Activated CD8-positive, alpha-beta memory T cell treated with anti-CD3 and anti-CD28 coated beads for 4 hours (primary cell): ENCODE measurements at regions not wholly inside any gene's neighbourhood (a gene's known extent, or its start where the extent isn't known, plus 50 kb on each side); places are given as distances from the start of the nearest gene placed in this dataset.
"Not testable (repeated sequence)": the region's sequence is repeated elsewhere in the genome, so short reads cannot be mapped to it uniquely, and the experiment has no call there.

ENCODE experiments used
- DNase-seq, 2 donors: peaks; one replicate each; pipeline ENCODE4 v3.0.0-alpha.2; 2020; ENCODE audit warnings: low read depth in 2 of 2

DNA sequence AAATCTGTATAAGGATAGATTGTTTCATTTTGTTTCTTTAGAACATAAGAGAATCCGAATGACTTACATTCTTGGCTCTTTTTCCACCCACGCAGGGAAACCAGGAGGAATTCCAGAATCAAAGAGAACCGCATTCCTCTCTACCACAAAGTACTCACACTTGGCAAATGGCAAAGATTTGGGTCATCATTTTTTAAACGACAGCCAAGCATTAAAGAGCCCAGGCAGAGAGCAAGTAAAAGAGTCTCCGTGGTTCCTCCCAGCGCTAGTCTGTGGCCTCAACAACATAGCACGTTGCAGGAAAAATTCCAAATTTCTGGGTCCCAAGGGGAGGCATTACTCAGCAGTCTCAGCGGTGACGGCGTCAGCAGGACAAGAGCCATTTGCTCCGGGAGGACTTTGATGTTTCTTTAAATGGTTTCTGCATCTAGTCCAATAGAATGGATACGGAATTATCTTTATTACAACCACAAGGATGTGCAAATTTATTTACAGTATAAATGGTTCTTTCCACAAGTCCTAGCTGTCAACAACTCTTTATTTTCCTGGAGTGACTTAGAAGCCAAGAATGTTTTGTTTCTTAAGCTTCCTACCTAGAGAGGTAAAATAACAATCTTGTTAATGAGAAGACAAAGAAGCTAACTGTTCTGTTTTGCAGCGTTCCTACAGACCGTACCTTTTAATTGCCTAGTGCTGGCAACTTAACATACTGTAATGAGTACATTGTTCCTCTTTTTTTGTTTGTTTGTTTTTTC lies 232.5 kb downstream of the SKIDA1 start:
- DNase-seq, result no peak

- DNase-seq, result no peak
Observed at GRCh38 chr10:21290499-21291160, 234.9 kb downstream of the SKIDA1 start.

DNA sequence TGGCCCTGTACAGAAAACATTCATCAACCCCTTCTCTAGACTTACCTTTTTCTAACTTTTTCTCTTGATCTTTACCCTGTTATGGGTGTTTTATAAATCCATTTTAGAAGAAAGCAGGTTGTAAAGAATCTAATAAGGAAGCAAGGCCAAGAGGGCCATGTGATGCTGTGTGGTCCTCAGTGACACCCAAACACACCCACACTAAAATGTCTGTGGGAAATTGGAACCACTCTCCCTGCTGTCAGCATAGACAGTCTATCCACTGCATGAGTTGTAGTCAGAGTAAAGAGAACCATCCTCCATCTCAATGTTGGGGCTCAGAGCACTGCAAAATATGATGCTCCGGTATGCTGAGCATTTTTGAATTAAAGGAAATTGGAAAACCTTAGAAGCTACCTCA lies 235.5 kb downstream of the SKIDA1 start:
- no peak for DNase-seq

DNA sequence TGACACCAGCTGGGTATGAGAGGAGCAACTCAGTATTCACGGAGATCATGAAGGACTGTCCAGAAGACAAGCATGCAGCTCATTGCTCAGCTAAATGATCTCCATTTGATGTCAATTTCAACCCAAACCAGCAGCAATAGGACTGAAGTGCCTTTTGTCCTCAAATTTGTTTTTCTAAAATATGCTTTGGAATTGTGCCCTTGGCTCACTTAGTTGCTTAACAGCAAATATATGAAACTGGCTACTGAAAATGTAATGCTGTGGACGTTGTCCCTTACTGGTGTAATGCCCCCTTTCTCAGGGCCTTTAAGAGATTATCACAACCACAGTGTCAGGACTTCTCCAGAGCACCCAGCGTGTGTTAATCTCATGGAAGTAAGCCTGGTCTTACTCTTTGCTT lies 236.2 kb downstream of the SKIDA1 start:
- DNase-seq, result no peak

DNA sequence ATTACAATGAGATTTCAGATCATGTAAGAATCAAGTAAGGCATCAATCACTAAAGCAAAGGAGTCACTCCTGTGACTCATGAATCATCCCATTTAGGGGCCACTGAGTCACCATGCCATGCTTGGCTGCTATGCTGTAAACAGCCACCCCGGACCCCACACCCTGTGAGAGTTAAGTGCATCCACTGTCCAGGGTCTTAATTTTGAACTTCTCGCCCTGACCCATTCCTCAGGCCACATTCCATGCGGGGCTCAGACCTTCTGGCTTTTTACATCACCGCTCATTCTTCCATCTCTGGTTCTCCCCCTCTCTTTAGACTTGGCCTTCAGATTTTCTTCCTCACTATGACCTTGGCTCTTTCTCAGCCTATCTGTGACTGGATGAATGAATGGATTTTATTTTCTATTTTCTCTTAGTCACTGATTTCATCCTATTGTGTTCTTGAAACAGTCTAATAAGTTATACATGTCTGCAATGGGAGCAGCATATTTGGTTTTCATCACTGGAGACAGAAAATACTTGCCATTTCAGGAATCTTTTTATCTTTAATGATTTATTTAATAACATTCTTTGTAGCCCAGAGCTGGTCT lies 239.6 kb downstream of the SKIDA1 start:
- no peak for DNase-seq

DNA sequence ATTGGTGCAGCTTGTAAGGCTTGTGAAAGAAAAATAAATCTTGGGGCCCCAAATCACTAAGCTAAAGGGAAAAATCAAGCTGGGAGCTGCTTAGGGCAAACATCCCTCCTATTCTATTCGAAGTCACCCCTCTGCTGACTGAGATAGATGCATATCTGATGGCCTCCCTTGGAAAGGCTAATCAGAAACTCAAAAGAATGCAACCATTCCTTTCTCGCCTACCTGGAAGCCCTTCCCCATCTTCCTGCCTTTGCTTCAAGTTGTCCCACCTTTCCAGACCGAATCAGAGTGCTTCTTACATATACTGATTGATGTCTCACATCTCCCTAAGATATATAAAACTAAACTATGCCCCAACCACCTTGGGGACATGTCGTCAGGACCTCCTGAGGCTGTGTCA lies 240.3 kb downstream of the SKIDA1 start:
- DNase-seq, result no peak

GRCh38 chr10:21284301-21284700 lies 241.2 kb downstream of the SKIDA1 start:
- no peak for DNase-seq

- not testable (repeated sequence) for DNase-seq
Observed at GRCh38 chr10:21283053-21283452, 242.4 kb downstream of the SKIDA1 start.

GRCh38 chr10:21281765-21282484 lies 243.6 kb downstream of the SKIDA1 start:
- DNase-seq, result no peak

DNA sequence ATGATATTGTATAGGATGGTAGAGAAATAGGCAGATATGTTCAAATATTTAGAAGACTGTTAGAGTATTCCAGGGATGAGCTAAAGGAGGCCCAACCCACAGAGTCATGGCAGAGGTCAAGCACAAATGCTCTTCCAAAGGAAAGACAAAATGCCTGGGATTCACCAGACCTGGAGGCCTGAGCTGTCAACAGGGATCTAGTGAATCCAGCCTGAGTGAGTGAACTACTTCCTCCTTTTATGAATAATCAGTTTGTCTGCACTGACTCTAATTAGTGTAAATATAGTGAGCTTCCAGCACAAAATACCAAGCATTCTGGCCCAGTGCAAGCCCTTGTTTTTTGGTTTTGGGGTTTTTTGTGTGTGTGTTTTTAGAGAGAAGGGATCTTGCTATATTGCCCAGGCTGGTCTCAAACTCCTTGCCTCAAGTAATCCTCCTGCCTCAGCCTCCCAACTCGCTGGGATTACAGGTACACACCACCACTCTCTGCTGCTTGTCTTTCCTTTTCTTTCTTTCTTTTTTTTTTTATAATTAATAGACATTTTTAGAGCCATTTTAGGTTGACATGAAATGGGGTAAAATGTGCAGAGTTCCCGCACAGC lies 244.4 kb downstream of the SKIDA1 start:
- DNase-seq, result no peak

DNA sequence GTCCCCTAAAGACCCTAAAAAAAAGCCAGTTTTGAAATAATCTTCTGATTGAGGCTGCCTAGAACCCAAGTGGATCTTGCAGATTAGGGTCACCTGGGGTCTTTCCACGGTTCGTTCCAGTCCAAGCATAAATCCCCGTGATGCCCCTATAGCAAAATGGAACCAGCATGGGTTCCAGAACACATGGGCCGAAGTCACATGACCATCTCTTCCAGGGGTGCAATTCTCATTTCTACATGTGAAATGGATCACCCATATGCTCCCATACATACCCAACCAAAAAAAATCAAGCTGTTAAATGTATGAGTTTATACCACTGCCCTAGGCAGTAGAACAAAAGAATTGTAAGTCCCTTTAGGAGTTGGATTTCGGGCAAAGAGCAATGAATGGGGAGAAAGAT lies 245.4 kb downstream of the SKIDA1 start:
- no peak for DNase-seq

GRCh38 chr10:21279217-21279575 lies 246.3 kb downstream of the SKIDA1 start:
- DNase-seq, result no peak

DNA sequence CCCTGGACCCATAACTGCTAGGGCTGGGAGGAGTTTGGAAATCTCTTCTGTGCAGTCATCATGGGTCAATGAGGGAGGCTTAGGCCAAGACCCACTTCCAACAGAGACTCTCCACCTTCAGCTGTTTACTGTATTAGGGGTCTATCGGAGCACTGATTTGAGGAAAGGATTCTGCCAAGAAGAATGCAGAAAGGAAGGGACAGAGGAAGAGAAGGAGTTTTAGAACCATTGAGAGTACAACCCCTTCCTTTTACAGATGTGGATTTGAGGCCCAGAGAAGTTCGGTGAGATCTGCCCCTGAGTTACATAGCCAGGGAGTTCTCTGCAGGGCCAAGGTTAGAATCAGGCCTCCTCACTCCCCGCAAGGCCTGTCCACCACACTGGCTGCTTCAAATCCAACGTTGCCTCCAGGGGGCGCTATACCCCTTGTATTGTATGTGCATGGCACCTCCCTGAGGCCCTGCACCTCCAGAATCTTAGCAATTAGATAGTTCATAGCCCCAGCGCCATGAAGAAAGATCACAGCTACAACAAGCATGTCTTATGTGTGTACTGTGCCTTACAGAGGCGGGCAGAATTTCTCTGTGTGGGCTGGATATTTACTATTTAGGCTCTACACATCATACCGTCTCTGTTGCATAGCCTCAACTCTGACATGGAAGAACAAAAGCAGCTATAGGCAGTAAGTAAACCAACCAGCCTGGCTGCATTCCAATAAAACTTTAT lies 246.8 kb downstream of the SKIDA1 start:
- peak; percentile 4 to 5 for DNase-seq

DNA sequence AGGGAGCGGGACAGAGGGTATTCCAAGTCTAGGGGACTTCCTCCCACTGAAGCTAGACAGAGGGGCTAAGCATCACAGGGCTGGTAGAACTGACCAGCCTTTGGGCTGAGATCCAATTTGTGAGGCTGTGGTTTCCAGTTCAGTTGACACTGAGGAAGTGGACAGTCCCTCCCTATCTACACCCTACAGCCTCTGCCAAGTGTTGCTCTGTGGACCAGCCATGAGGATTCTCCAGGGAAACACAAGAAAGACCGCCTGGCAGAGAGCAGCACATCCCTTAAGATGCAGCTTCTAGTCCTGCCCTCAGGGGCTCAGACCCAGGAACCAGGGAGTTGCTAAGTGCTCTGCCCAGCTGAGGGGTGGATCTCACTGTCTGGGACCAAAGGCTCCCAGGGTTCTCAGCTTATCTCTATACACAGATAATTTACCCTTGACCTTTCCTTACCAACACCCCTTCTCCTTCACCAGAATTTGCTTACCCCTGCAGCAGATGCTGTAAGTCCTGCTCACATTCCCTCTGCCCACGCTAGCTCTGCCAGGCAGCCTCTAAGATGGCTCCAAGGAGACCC lies 252.0 kb downstream of the SKIDA1 start:
- no peak for DNase-seq

GRCh38 chr10:21272643-21273399 lies 252.7 kb downstream of the SKIDA1 start:
- DNase-seq, result no peak

- no peak for DNase-seq
Observed at GRCh38 chr10:21270976-21271375, 254.5 kb downstream of the SKIDA1 start.

DNA sequence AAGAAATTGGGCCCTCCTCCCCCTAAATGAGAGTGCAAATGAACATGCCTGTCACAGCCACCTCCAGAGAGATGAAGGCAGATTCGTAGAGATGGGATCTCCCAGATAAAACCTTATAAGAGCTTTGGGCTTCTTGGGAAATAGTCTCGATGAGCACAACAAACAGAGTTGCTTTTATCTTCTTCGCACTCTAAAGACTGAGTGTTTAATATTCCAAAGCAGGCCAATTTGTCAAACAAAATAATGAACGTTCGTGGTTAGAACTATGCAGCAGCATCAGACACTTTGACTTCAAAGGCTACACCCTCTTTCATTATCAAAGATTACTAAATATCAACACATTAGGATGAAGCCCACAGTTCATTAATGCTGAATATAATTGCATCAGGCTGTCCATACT lies 256.2 kb downstream of the SKIDA1 start:
- DNase-seq, result no peak

- no peak for DNase-seq
Observed at GRCh38 chr10:21265622-21266021, 259.9 kb downstream of the SKIDA1 start.

GRCh38 chr10:21264271-21264670 lies 261.2 kb downstream of the SKIDA1 start:
- DNase-seq, result no peak

- no peak for DNase-seq
Observed at GRCh38 chr10:21263839-21264238, 261.6 kb downstream of the SKIDA1 start.
